ENCODE measurements at regions not wholly inside any gene's neighbourhood (a gene's known extent, or its start where the extent isn't known, plus 50 kb on each side); places are given as distances from the start of the nearest gene placed in this dataset.

GRCh38 chr11:98101329-98101728 is 919.4 kb upstream of the CNTN5 start:
- TF ChIP-seq POLR2AphosphoS5 (IDR thresholded peaks at IDR 0.05): no peak
- Histone ChIP-seq H3K36me3 (no peaks in the 10 kb centered on the region), H3K27me3 (no peaks in the 10 kb centered on the region), H3K27ac (no peak overlapping the region), H3K4me3 (no peak overlapping the region), H3K4me1 (no peaks in the 10 kb centered on the region), H3K9me3 (no peaks in the 10 kb centered on the region)
- 86 to 87% methylated on average over 1 of the region's 1 CpG for WGBS, 2 donors
- DNase-seq: no peak
- intact Hi-C loops (cut with DNase I): no loop called here

DNA sequence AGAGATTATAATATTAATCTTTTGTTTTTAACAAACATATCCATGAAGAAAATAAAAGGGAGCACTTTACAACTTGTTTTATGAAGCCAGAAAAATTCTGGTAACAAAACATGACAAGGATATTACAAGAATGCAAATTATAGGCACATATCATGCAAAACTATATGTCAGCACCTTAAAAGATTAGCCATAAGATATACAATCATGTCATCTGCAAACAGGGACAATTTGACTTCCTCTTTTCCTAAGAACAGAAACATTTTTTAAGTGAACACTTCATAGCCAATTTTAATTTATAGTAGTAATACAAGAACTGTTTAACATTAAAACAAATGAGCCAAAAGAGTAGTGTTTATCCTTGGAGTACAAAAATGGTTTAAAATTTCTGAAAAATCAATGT is 916.5 kb upstream of the CNTN5 start:
- no peak for DNase-seq
- no peaks in the 10 kb centered on the region for H3K9me3 ChIP-seq
- H3K4me3 ChIP-seq: no peak overlapping the region
- TF ChIP-seq POLR2A (IDR thresholded peaks at IDR 0.05): no peak
- no peak for TF ChIP-seq CTCF (IDR thresholded peaks at IDR 0.05)
- TF ChIP-seq EP300 (IDR thresholded peaks at IDR 0.05): no peak
- TF ChIP-seq POLR2AphosphoS5 (IDR thresholded peaks at IDR 0.05): no peak
- no peaks in the 10 kb centered on the region for H3K36me3 ChIP-seq
- H3K27ac ChIP-seq: no peak overlapping the region
- intact Hi-C loops (cut with DNase I): no loop called here
- H3K27me3 ChIP-seq: no peaks in the 10 kb centered on the region
- H3K4me1 ChIP-seq: no peaks in the 10 kb centered on the region

- H3K9me3 ChIP-seq: no peaks in the 10 kb centered on the region
- intact Hi-C loops (cut with DNase I): no loop called here
- H3K4me1 ChIP-seq: no peaks in the 10 kb centered on the region
- no peak overlapping the region for H3K27ac ChIP-seq
- no peak for TF ChIP-seq EP300 (IDR thresholded peaks at IDR 0.05)
- no peak for TF ChIP-seq CTCF (IDR thresholded peaks at IDR 0.05)
- TF ChIP-seq POLR2A (IDR thresholded peaks at IDR 0.05): no peak
- TF ChIP-seq POLR2AphosphoS5 (IDR thresholded peaks at IDR 0.05): no peak
- H3K27me3 ChIP-seq: no peaks in the 10 kb centered on the region
- DNase-seq: no peak
- no peak overlapping the region for H3K4me3 ChIP-seq
- 30 to 44% methylated on average over 2 of the region's 2 CpGs for WGBS, 2 donors
- H3K36me3 ChIP-seq: no peaks in the 10 kb centered on the region
These were observed 913.0 kb upstream of the CNTN5 start for GRCh38 chr11:98107736-98108135.

DNA sequence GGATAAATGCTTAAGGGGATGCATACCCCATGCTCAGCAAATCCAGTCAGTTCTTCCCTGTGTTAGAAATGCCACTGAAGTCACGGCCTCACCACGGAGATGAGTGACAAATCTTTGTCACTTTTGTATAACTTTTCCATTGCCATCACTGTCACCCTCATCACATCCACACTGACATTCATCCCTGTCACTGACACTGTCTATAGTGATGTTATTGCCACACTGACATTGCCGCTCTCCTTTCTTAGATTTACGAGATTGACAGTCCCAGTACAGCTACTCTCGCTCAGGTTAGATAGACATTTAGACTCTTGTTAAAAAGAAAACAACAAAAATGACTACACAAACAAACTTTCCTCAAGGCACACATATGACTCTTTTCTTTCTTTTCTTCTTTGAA is 910.7 kb upstream of the CNTN5 start:
- TF ChIP-seq POLR2AphosphoS5 (IDR thresholded peaks at IDR 0.05) (no peak), EP300 (IDR thresholded peaks at IDR 0.05) (no peak), CTCF (IDR thresholded peaks at IDR 0.05) (no peak), POLR2A (IDR thresholded peaks at IDR 0.05) (no peak)
- DNase-seq: no peak
- WGBS, 2 donors: 73 to 87% methylated on average over 5 of the region's 5 CpGs
- Histone ChIP-seq H3K27ac (no peak overlapping the region), H3K36me3 (no peaks in the 10 kb centered on the region), H3K27me3 (no peaks in the 10 kb centered on the region), H3K4me3 (no peak overlapping the region), H3K4me1 (no peaks in the 10 kb centered on the region), H3K9me3 (no peaks in the 10 kb centered on the region)
- intact Hi-C loops (cut with DNase I): no loop called here

- DNase-seq: no peak
- TF ChIP-seq EP300 (IDR thresholded peaks at IDR 0.05) (no peak), POLR2A (IDR thresholded peaks at IDR 0.05) (no peak), CTCF (IDR thresholded peaks at IDR 0.05) (no peak), POLR2AphosphoS5 (IDR thresholded peaks at IDR 0.05) (no peak)
- Histone ChIP-seq H3K4me1 (no peaks in the 10 kb centered on the region), H3K9me3 (no peaks in the 10 kb centered on the region), H3K27me3 (no peaks in the 10 kb centered on the region), H3K27ac (no peak overlapping the region), H3K36me3 (no peaks in the 10 kb centered on the region), H3K4me3 (no peak overlapping the region)
- 57 to 75% methylated on average over 1 of the region's 1 CpG for WGBS, 2 donors
- intact Hi-C loops (cut with DNase I): no loop called here
These were observed 904.9 kb upstream of the CNTN5 start for GRCh38 chr11:98115873-98116272.

All from sigmoid colon (tissue), 6 donors.